NCI-H2029 (cell line): ENCODE measurements at regions not wholly inside any gene's neighbourhood (a gene's known extent, or its start where the extent isn't known, plus 50 kb on each side); places are given as distances from the start of the nearest gene placed in this dataset.
A peak's percentile ranks its signal among the peaks of the same experiment; 100 is the strongest.
"Not testable (repeated sequence)": the region's sequence is repeated elsewhere in the genome, so short reads cannot be mapped to it uniquely, and the experiment has no call there.

ENCODE experiments used
- DNase-seq: peaks from one replicate; lab custom pipeline; 2025; lab: John Stamatoyannopoulos, UW

DNA sequence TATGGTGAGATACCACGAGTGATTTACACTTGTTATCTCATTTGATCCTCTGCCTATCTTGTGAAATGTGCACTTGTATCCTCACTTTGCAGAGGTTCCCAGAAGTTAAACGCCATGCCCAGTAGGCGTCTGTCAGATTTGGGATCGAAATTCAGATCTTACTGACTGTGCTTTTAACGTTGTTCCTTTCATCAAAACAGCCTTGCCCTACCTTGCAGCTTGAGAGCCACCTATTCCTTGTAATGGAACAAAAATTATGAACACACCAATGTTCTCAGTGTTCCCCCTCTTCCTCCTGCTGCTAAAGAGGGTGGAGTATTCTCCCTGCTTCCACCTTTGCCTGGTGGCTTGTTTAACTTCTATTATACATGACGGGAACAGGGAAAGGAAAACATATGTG lies 257.0 kb downstream of the MSX2 start:
- no peak for DNase-seq

DNA sequence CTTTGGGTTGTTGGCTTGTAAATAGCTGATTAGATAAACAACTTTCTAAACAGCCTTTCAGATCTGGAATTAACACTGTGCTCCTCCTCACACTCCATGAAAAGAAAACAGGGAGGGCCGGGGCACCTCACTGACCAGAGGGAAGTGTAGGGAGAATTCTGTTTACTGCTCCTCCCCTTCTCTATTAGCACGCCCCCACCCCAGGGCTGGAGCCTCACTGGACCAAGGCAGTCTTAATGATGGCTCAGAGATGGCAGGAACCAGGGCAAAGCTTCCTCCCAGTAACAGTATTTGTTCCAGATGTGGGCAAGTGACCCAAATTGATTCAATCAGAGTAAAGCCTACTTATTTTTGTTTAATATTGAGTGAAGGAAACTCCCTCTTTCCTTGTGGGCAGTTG lies 256.6 kb downstream of the MSX2 start:
- no peak for DNase-seq

DNA sequence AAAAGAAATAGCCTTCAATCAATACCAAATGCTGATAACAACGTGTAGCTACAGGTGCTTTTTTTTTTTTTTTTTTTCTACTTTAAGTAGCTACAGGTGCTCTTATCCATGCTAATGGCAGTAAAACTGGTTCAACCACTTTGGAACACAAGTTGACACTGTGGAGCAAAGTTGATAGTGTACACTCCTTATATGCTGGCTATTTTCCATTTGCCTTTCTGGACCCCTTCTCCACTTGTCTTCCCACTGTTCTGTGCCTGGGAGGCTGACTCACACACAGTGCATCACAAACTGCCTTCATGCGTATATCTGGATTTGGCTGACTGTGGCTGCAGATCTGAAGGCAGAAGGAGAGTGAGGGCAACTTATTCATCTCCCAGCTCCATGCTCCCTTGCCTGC lies 247.9 kb downstream of the MSX2 start:
- peak; percentile 84 for DNase-seq

DNA sequence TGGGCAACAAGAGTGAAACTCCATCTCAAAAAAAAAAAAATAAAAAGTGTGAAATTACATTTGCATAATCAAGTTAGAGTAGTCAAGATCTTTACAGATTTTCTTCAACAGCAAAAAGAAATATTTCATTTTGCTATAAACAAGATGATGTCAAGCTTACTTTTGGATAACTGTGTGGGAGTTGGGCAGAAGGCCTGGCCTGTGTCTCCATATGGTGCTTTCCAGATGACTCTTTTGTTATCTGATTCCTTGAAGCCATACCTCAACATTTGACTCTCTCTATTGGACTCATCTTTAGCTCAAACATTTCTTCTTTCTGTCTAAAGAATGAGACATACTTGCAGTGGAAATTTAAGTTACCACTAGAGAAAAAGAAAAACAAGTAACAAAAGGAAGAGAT lies 246.8 kb downstream of the MSX2 start:
- DNase-seq = no peak

DNA sequence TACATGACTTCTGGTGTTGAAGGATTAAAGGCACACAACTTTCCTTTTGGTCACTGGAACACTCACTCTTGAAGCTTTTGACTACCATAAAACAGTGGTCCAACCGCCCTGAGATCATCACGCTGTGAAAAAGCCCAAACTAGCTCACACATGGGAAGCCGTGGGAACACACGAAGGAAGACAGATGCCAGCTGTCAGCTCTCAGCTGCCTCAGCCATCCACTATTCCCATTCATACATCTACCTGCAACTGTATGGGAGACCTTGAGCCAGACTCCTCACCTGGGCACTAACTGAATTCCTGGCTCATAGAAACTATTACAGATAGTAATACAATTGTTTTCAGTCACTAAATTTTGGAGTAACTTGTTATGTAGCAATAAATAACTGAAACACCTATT lies 246.1 kb downstream of the MSX2 start:
- DNase-seq = no peak

DNA sequence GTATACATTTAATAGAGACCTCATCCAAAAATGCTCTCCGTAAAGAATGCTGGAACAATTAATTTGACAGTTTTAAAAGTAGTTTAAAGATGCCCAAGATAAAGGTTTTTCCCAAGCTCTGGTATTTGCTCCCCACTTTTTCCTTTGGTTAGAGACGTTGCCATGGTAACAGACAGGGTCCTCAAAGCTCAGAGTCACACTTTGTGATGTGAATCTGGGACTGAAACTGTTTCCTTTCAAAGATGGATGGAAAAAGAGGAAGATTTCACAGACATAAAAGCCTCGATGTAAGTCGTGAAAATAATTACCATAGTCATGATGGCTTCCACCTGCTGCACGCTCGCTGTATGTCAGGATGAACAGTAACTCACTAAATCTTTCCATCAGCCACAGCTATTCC lies 229.5 kb downstream of the MSX2 start:
- DNase-seq = no peak

DNA sequence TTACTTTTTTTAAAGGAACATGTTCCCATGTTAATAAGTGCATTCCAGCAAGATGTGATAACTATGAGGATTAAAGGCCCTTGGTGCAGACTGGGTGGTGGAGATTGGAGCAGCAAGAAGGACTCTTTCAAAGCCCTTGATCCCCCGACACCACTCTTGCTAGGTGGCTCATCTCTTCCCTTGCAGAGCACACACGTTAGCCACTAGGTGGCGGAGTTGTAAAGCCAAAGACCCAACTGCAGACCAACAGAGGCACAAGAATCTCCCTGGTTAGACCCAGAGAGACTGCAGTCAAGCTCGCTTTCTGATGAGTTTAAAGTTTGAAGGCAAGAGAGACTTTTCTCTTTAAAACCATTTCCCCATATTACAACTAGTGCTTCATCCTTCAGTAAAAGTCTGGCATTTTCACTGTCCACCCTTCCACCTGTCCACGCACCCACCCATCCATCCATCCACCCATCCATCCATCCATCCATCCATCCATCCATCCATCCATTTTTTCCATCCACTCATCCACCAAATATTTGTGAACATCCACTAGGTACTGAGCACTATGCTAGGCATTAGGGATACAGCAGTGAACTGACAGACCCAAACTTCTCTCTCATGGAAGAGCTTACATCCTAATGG lies 226.9 kb downstream of the MSX2 start:
- peak; percentile 74 for DNase-seq

DNA sequence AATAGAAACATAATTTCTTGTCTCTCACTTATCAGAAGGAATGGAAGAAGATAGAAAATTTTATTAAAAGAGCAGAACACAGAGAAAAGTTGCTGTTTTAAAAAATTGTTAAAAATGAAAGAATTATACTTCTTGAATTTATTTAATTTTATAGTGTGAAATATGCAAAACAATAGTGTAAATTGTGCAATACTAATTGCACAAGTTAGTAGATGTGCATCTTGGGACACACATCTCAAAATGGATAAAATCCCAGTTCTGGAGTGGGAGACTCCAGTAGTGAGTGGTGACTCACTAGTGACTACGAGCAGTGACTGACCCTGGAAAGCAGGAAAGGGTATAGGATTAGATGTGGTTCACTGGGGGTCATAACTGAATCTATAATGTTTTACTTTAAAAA lies 223.2 kb downstream of the MSX2 start:
- no peak for DNase-seq

DNA sequence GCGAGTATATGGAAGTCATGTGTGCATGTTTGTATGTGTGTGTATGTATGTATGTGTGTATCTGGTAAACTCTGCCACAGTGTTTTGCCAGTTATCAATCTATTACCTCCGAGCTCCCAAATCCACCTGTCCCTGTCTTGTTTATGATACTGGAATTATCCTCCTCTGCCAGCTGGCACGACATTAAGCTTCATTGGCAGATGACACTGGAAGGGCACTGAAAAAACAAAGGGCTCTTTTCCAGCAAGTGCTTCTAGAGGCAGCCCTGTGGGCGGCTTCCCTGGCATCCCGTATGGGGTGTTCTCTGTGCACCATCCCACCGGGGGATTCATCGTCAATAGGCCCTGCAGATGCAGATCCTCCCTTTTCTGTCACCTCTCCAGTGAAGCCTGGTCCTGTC lies 221.5 kb downstream of the MSX2 start:
- DNase-seq = peak; percentile 71

DNA sequence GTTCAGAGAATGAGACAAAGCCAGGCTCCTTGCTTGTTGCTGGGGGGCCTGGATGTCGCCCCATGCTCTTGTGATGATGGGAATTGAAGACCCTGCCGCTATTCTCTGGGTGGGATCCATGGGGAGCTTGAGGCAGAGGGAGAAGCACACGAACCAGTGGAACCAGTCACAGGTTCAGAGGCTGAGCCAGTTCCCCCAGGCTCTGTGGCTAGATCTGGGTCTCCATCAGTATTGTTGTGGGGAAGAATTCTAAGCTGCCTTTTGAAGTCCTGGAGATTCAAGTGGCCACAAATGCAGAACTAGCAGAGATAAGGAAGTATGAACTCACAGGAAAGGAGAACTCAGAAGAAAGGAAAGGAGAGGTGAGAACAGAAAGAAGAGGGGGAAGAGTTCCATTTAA lies 219.4 kb downstream of the MSX2 start:
- DNase-seq = no peak

DNA sequence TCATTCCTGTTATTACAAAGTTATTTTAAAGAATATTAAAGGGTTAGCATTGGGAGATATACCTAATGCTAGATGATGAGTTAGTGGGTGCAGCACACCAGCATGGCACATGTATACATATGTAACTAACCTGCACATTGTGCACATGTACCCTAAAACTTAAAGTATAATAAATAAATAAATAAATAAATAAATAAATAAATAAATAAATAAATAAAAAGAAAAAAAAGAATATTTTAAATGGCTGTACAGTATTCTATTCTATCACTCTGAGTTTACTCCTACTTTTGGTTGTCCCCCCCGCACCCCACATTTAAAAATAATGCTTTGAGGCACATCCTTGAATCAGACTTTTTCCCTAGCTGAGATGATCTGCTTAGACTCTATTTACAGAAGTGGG lies 218.6 kb downstream of the MSX2 start:
- not testable (repeated sequence) for DNase-seq

DNA sequence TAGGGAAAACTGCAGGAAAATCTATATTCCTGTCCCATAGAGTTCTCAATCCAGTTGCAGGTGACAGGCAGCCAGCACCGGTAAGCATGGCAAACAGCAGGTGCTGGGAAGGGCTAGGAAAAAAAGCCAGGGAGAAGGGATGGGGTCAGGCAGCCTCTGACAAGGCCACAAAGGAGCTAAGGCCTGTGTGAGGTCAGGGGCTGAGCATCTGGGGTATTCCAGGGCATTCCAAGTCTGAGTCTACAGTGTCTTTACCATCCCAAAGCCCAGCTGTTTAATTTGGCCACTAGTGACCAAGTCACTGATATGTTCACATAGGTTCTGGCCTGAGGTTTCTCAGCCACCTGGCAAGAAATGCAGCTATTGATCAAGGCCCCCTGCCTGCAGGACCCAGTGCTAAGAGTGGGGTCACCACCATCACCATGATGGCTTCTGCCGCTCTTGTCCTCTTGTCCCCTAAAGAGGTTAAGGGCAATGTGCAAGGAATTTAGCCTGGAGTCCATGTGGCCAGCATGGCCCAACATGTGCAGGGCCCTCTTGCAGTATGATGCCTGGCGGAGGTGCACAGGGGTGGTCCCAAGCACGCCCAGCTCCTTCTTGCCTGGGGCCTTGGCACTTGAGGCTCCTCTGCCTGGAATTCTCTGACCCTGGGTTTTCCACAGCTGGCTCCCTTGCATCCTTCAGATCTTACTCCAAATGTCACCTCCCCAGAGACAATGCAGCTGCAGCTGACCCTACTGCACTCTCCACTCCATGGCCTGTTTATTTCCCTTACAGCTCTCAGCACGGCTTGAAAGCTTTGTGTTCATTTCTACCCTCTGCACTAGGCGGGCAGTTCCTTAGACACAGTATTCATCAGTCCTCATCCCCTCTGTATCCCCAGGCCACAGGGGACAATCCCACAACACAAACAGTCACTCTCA lies 213.1 kb downstream of the MSX2 start:
- no peak for DNase-seq

DNA sequence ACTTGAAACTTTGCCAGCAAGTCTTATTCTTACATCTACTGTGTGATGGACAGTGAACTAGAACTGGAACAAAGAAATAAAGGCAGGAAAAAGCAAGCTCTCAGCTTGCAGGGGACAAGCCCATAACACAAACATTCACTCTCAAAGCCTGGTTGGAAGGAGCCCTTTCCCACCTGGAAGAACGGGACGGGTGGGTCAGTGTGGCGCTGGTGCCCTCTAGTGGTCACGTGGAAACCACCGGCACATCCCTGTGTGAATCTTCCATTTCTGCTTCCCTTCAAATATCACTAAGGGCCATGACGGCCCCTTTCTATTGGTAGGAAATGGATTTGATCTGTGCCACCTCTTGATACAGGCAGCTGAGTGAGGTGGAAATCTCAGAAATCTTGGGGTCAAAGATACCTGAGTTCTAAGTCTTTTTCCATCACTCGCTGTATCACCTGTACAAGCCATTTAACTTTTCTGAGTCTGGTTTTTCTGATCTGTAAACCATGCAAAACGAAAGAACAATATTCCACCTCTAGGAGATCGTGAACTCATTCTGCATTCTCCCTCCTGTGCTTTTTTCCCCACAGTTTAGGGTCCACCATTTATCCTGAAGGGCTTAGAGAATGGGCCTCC lies 211.6 kb downstream of the MSX2 start:
- DNase-seq = peak; percentile 44

DNA sequence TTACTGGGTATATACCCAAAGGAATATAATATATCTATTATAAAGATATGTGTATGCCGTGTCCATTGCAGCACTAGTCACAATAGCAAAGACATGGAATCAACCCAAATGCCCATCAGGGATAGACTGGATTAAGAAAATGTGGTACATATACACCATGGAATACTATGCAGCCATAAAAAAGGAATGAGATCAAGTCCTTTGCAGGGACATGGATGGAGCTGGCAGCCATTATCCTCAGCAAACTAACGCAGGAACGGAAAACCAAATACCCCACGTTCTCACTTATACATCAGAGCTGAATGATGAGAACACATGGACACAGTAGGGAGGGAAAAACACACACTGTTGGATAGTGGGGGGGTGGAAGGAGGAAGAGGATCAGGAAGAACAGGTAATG lies 206.7 kb downstream of the MSX2 start:
- not testable (repeated sequence) for DNase-seq

DNA sequence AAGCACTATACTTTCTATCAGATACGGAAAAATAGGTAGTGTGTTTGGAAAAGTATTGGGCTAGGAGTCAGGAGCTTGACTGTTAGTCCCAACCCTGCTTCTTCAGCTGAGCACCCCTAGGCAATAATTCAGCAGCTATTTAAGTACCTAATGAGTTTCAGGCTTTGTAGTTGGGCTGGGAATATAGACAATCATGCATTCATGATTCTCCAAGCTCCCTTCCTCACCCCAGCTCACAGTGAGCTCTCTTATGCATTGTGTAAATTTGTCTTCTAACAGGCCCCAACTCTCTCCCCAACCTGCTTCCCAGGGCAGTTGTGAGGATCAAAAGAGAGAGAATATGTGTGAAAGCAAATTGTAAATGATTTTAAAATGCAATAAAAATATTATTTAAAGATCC lies 201.2 kb downstream of the MSX2 start:
- no peak for DNase-seq

DNA sequence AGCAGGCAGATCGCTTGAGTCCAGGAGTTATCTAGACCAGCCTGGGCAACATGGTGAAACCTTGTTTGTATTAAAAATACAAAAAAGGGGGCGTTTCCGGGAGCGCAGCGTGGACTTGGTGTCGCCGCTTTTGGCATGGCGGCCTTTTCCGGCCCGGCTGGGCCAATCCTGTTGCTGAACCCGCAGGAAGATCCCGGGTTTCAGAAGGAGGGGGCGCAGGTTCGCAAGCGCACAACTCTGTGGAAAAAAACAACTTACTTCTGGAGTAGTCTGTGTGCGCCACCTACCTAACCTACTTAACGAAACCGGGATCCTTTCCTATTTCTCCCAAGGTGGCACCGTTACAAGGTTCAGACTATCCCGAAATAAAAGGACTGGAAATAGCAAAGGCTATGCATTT lies 198.6 kb downstream of the MSX2 start:
- DNase-seq = no peak

DNA sequence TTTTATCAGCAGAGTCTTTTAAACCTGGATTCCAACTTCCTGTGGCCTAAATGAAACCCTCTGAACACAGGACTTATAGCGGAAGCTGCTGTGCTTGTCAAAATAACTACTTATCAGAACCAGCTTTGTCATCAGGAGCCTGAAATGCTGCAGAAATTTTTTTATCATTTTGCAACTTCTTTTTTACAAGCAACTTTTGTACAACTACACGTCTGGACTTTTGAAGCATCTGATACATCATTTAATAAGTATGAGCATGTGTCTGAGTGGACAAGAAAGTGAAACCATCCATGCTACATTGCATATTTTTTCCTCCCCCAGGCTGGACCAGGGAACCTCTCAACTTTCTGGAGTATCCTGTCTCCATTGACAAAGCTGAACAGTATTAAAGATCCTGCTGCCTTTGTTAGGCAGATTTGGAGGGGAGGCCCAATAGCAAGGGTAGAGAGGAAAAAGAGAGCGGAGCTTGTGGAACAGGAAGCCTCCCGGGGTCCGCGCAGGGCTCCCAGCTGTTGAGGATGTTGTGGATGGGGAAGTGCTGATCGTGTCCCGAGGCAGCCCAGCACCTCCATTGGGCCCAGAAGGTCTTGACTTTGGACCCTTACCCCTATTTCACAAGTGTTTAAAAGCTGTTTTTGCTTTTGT lies 196.6 kb downstream of the MSX2 start:
- DNase-seq = no peak

DNA sequence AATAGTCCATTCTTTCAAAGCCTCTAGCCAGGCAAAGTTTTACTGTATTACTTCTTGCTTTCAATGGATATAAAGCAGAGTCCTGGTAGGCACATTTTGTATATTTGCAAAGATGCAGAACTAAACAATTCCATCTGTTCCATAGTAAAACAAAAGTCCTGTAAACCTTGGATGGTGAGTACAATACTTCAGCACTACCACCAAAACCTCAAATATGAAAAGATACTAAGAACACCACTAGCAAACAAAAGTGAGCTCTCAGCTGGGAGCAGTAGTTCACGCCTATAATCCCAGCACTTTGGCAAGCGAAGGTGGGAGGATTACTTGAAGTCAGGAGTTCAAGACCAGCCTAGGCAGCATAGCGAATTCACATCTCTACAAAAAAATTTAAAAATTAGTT lies 195.0 kb downstream of the MSX2 start:
- DNase-seq = no peak

DNA sequence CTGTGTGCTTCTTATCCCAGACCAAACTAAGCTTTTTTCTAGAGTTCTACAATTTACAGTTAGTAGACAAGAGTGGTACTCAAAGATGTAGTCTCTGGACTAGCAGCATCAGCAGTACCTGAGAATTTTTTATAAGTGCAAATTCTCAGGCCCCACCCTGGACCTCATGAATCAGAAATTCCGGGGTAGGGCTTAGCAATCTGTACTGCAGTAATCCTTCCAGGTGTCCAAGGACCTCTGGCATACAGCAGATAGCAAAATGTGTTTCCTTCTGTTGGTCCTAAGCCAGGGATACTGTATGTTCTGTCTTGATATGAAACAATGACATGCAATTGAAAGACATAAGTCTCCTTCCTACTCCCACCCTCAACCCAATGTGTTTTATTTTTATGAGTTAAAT lies 194.3 kb downstream of the MSX2 start:
- no peak for DNase-seq

DNA sequence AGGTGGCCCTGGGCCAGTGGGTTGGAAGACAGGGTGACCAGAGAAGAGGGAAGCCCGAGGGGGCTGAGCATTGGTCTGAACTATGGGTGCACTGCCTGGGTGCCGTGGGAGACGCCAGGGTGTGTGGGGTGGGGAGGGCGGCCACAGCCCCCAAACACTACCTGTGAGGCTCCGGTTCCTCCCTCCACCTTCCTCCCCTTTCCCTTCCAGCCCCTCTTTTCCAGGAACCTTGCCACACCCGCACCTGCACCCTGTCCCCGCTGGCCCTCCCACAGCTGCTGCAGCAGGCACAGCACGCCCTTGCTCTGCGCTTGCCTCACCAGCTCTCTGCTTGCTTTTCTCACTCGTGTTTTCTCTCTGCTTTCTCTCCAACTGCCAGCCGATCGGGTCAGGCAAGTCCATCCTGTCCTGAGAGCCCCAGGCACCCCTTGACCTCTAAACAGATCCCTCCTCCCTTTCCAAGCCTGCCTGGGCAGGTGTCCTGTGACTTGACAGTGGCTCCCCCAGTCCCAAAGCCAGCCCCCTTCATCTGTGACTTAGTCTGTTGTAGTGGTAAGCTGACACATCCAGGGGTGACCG lies 193.7 kb downstream of the MSX2 start:
- no peak for DNase-seq

DNA sequence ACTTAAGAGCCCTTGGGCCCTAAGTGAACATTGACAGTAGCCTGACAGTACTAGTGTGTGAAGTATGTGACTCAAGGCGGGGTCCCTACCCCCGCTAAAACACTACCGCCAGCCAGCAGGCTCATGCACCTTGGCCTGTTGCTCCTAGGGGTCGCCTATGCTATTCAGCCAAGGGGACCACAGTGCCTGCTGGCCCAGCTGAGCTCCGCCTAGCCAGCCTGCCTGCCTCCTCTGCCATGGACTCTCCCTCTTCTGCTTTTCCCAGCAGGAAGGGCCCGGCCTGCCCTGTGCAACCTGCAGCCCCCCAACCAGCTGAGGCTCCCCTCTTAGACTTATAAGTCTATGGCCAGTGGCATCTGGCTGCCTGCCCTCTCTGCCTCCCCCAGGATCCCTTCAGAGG lies 193.1 kb downstream of the MSX2 start:
- DNase-seq = not testable (repeated sequence)

DNA sequence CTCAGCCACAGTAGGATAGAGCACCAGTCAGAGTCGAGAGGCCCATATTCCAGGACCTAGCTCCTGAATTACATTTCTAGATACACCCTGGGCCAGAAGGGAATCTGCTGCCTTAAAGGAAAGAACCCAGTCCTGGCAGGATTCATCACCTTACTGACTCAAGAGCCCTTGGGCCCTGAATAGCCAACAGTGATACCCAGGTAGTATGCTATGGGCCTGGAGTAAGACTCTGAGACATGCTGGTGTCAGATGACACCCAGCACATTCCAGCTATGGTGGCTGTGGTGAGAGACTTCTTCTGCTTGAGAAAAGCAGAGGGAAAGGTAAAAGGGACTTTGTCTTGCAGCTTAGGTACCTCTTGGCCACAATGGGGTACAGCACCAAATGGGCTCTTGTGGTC lies 192.5 kb downstream of the MSX2 start:
- not testable (repeated sequence) for DNase-seq
